ENCODE measurements at regions not wholly inside any gene's neighbourhood (a gene's known extent, or its start where the extent isn't known, plus 50 kb on each side); places are given as distances from the start of the nearest gene placed in this dataset.

DNA sequence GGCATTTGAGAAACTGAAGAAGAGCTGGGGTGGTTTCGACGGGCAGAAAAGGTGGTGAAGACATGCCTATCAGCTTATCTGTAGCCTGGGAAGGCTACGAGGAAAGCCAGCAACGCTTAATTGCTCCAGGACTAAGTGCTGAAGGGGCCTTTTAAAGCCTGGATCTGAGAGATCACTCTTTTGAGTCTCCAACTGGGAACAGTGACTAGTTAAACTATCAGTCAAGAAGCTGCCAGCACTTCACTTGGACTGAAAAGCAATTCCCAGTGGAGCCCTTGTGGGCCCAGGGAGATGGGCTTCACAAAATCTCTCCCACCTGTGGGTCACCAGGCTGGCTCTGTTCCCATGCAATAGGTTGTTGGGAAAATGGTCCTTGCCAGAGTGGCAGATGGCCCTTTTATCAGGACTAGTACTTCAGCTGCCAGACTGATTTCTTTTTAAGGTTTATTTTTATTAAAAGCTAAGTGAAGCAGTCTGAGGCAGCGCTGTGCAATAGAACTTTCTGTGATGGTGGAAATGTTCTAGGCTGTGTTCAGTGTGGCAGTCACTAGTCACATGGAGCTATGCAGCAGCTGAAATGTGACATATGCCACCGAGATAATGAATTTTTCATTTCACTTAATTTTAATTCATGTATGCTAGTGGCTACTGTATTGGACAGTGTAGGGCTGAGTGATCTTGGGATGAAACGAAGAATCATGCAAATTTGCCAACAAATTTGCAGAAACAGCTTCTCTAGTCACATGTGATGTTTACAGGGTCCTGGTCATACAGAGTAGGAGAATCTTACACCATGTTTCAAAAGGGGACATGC, 276.8 kb downstream of the PCNX1 start:
- TF ChIP-seq, protein P1, sequence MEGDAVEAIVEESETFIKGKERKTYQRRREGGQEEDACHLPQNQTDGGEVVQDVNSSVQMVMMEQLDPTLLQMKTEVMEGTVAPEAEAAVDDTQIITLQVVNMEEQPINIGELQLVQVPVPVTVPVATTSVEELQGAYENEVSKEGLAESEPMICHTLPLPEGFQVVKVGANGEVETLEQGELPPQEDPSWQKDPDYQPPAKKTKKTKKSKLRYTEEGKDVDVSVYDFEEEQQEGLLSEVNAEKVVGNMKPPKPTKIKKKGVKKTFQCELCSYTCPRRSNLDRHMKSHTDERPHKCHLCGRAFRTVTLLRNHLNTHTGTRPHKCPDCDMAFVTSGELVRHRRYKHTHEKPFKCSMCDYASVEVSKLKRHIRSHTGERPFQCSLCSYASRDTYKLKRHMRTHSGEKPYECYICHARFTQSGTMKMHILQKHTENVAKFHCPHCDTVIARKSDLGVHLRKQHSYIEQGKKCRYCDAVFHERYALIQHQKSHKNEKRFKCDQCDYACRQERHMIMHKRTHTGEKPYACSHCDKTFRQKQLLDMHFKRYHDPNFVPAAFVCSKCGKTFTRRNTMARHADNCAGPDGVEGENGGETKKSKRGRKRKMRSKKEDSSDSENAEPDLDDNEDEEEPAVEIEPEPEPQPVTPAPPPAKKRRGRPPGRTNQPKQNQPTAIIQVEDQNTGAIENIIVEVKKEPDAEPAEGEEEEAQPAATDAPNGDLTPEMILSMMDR (IDR thresholded peaks at IDR 0.05), result no peak
- TF ChIP-seq POLR2A (IDR thresholded peaks at IDR 0.05) (no peak), POLR2AphosphoS5 (IDR thresholded peaks at IDR 0.05) (no peak)

Data from prostate gland (tissue), 2 donors.